ENCODE measurements at regions not wholly inside any gene's neighbourhood (a gene's known extent, or its start where the extent isn't known, plus 50 kb on each side); places are given as distances from the start of the nearest gene placed in this dataset.

- DNase-seq (ENCODE audit: extremely low spot score) = no peak
- TF ChIP-seq ZNF384 (IDR thresholded peaks at IDR 0.05) (no peak), LEF1 (IDR thresholded peaks at IDR 0.05; ENCODE audit: borderline replicate concordance) (no peak), TARDBP (IDR thresholded peaks at IDR 0.05) (no peak), ELF4 (IDR thresholded peaks at IDR 0.05) (no peak), FOXK2 (IDR thresholded peaks at IDR 0.05) (no peak), FOXM1 (IDR thresholded peaks at IDR 0.05; ENCODE audit: borderline replicate concordance) (no peak), L3MBTL2 (conservative IDR thresholded peaks at IDR 0.05) (no peak), ARNT (IDR thresholded peaks at IDR 0.05) (no peak), PKNOX1 (IDR thresholded peaks at IDR 0.05) (no peak), BHLHE40 (IDR thresholded peaks at IDR 0.05; ENCODE audit: borderline replicate concordance) (no peak), SUZ12 (IDR thresholded peaks at IDR 0.05) (no peak), CTBP1 (IDR thresholded peaks at IDR 0.05; ENCODE audit: borderline replicate concordance) (no peak), SP1 (IDR thresholded peaks at IDR 0.05) (no peak), NFRKB (IDR thresholded peaks at IDR 0.05) (no peak), FOXA1 (IDR thresholded peaks at IDR 0.05) (no peak), HDGF (IDR thresholded peaks at IDR 0.05; ENCODE audit: borderline replicate concordance) (no peak)
- CTCF ChIA-PET = no interaction called here
- POLR2A ChIA-PET = no interaction called here
Measured at GRCh38 chr10:27399871-27400270, 104.2 kb upstream of the RAB18 start.

GRCh38 chr10:27393961-27394360, 110.1 kb upstream of the RAB18 start:
- DNase-seq (ENCODE audit: extremely low spot score) = no peak
- no peak for TF ChIP-seq LEF1 (IDR thresholded peaks at IDR 0.05; ENCODE audit: borderline replicate concordance)
- ChIA-PET CTCF (no interaction called here), POLR2A (no interaction called here)

GRCh38 chr10:27392606-27393005, 111.5 kb upstream of the RAB18 start:
- DNase-seq (ENCODE audit: extremely low spot score) = no peak
- ChIA-PET CTCF (interaction anchor here (0.8 kb wide), 1 partner anchor 23 kb away, joined by 4 read pairs; no protein-coding TSS in a partner anchor), POLR2A (no interaction called here)
- TF ChIP-seq ARNT (IDR thresholded peaks at IDR 0.05) = no peak
- no peak for TF ChIP-seq FOXK2 (IDR thresholded peaks at IDR 0.05)
- no peak for TF ChIP-seq TARDBP (IDR thresholded peaks at IDR 0.05)
- no peak for TF ChIP-seq FOXA1 (IDR thresholded peaks at IDR 0.05)
- no peak for TF ChIP-seq SP1 (IDR thresholded peaks at IDR 0.05)
- no peak for TF ChIP-seq CTBP1 (IDR thresholded peaks at IDR 0.05; ENCODE audit: borderline replicate concordance)
- no peak for TF ChIP-seq FOXM1 (IDR thresholded peaks at IDR 0.05; ENCODE audit: borderline replicate concordance)
- no peak for TF ChIP-seq ELF4 (IDR thresholded peaks at IDR 0.05)
- no peak for TF ChIP-seq NFRKB (IDR thresholded peaks at IDR 0.05)
- no peak for TF ChIP-seq PKNOX1 (IDR thresholded peaks at IDR 0.05)
- TF ChIP-seq HDGF (IDR thresholded peaks at IDR 0.05; ENCODE audit: borderline replicate concordance) = no peak
- TF ChIP-seq ZNF384 (IDR thresholded peaks at IDR 0.05) = no peak
- TF ChIP-seq L3MBTL2 (conservative IDR thresholded peaks at IDR 0.05) = no peak

- no peak for DNase-seq (ENCODE audit: extremely low spot score)
- no peak for TF ChIP-seq HDGF (IDR thresholded peaks at IDR 0.05; ENCODE audit: borderline replicate concordance)
- TF ChIP-seq L3MBTL2 (conservative IDR thresholded peaks at IDR 0.05) = no peak
- TF ChIP-seq ZNF384 (IDR thresholded peaks at IDR 0.05) = no peak
- TF ChIP-seq SP1 (IDR thresholded peaks at IDR 0.05) = no peak
- TF ChIP-seq FOXK2 (IDR thresholded peaks at IDR 0.05) = no peak
- TF ChIP-seq CTBP1 (IDR thresholded peaks at IDR 0.05; ENCODE audit: borderline replicate concordance) = no peak
- TF ChIP-seq TARDBP (IDR thresholded peaks at IDR 0.05) = no peak
- TF ChIP-seq ELF4 (IDR thresholded peaks at IDR 0.05) = no peak
- TF ChIP-seq NFRKB (IDR thresholded peaks at IDR 0.05) = no peak
- POLR2A ChIA-PET = no interaction called here
- CTCF ChIA-PET = no interaction called here
Measured at GRCh38 chr10:27391916-27392315, 112.2 kb upstream of the RAB18 start.

- DNase-seq (ENCODE audit: extremely low spot score) = no peak
- CTCF ChIA-PET = no interaction called here
- TF ChIP-seq FOXK2 (IDR thresholded peaks at IDR 0.05) = no peak
- no peak for TF ChIP-seq ZNF384 (IDR thresholded peaks at IDR 0.05)
- no peak for TF ChIP-seq ELF4 (IDR thresholded peaks at IDR 0.05)
- no peak for TF ChIP-seq ARNT (IDR thresholded peaks at IDR 0.05)
- TF ChIP-seq CTBP1 (IDR thresholded peaks at IDR 0.05; ENCODE audit: borderline replicate concordance) = no peak
- POLR2A ChIA-PET = no interaction called here
Measured at GRCh38 chr10:27391325-27391724, 112.8 kb upstream of the RAB18 start.

GRCh38 chr10:27390681-27391080, 113.4 kb upstream of the RAB18 start:
- no peak for DNase-seq (ENCODE audit: extremely low spot score)
- ChIA-PET POLR2A (no interaction called here), CTCF (no interaction called here)
- TF ChIP-seq SP1 (IDR thresholded peaks at IDR 0.05) (no peak), FOXA1 (IDR thresholded peaks at IDR 0.05) (no peak), FOXM1 (IDR thresholded peaks at IDR 0.05; ENCODE audit: borderline replicate concordance) (no peak), CTBP1 (IDR thresholded peaks at IDR 0.05; ENCODE audit: borderline replicate concordance) (no peak), HDGF (IDR thresholded peaks at IDR 0.05; ENCODE audit: borderline replicate concordance) (no peak)

- TF ChIP-seq NFRKB (IDR thresholded peaks at IDR 0.05) = no peak
- CTCF ChIA-PET = no interaction called here
- no peak for DNase-seq (ENCODE audit: extremely low spot score)
- POLR2A ChIA-PET = no interaction called here
Measured at GRCh38 chr10:27388761-27389399, 115.2 kb upstream of the RAB18 start.

Data from HEK293T (cell line).